A549 (cell line): ENCODE measurements at regions not wholly inside any gene's neighbourhood (a gene's known extent, or its start where the extent isn't known, plus 50 kb on each side); places are given as distances from the start of the nearest gene placed in this dataset.

Source experiments
- ATAC-seq, 2 experiments: fragments of 200-7000 bp in 1 of 2; fragments of >200 bp in 1 of 2; cut with Nextera tagmentation in 1 of 2; cut with Tn5 transposase in 1 of 2; 3 replicates each; pipeline versions ENCODE4 v1.8.0 to v1.9.1; 2018 to 2020; ENCODE audit warnings: mild to moderate bottlenecking in 1 of 2, moderate library complexity in 1 of 2
- CTCF ChIA-PET: fragments of 300-600 bp; sonication (Branson Sonifier 250); formaldehyde crosslinking; extraction: SDS; loops from one replicate; lab custom pipeline; 2021; ENCODE audit warnings: antibody characterized with exemption, inconsistent platforms; lab: Yijun Ruan, JAX
- POLR2A ChIA-PET: fragments of 350-600 bp; formaldehyde crosslinking; extraction: SDS; loops from one replicate; lab custom pipeline; 2021; ENCODE audit warnings: antibody characterized with exemption, inconsistent platforms; lab: Yijun Ruan, JAX
- DNase-seq, 2 experiments: peaks; one replicate each; pipeline versions ENCODE4 v3.0.0 to v3.0.0-alpha.2; 2011 to 2016; ENCODE audit warnings: low read depth in 1 of 2, low spot score in 1 of 2
- FAIRE-seq: peaks from 2 replicates; lab custom pipeline; 2011; peaks lifted over from hg19 to GRCh38; lab: Jason Lieb, UNC
- H3K27ac ChIP-seq, 2 experiments: fragments of >200 bp; sonication (Bioruptor Twin); formaldehyde crosslinking; 3 replicates each; pipeline ENCODE4 v1.5.1; 2016 to 2017
- H3K4me1 ChIP-seq: fragments of >200 bp; sonication (Bioruptor Twin); formaldehyde crosslinking; 3 replicates; pipeline ENCODE4 v1.6.1; 2016
- H3K4me2 ChIP-seq: fragments of >200 bp; sonication (Bioruptor Twin); formaldehyde crosslinking; 3 replicates; pipeline ENCODE4 v1.6.1; 2016
- H3K4me3 ChIP-seq: fragments of >200 bp; sonication (Bioruptor Twin); formaldehyde crosslinking; 3 replicates; pipeline ENCODE4 v1.5.1; 2016
- H3K9me3 ChIP-seq: fragments of >200 bp; sonication (Bioruptor Twin); formaldehyde crosslinking; 3 replicates; pipeline ENCODE4 v1.6.1; 2016
- BHLHE40 ChIP-seq: IDR thresholded peaks from 2 replicates; pipeline ENCODE4 v1.6.1; 2012; ENCODE audit warnings: low read depth, low read length, inconsistent platforms
- CBX2 ChIP-seq: fragments of 200-600 bp; sonication (generic); IDR thresholded peaks from 2 replicates; pipeline ENCODE4 v1.6.1; 2016; ENCODE audit warnings: low read depth, mild to moderate bottlenecking, borderline replicate concordance
- CEBPB ChIP-seq, 2 experiments: fragments of >200 bp in 1 of 2; sonication (Bioruptor Twin) in 1 of 2; formaldehyde crosslinking in 1 of 2; IDR thresholded peaks; 2 replicates each; pipeline ENCODE4 v1.6.1; 2012 to 2016
- CTCF ChIP-seq: fragments of >200 bp; sonication (Bioruptor Twin); formaldehyde crosslinking; IDR thresholded peaks from 3 replicates; pipeline ENCODE4 v1.5.1; 2016
- E2F6 ChIP-seq: IDR thresholded peaks from 2 replicates; pipeline ENCODE4 v1.6.1; 2012; ENCODE audit warnings: low read depth, borderline replicate concordance
- EHF ChIP-seq: fragments of 250-450 bp; sonication (Bioruptor Pico); IDR thresholded peaks from 2 replicates; pipeline ENCODE4 v1.5.0; 2020; ENCODE audit warnings: mild to moderate bottlenecking
- EHMT2 ChIP-seq: fragments of 200-600 bp; sonication (generic); IDR thresholded peaks from 2 replicates; pipeline ENCODE4 v1.6.1; 2016; ENCODE audit warnings: antibody characterized with exemption, low read depth, mild to moderate bottlenecking, moderate library complexity
- ESRRA ChIP-seq: fragments of 150-350 bp; IDR thresholded peaks from 2 replicates; pipeline ENCODE4 v1.6.1; 2014; ENCODE audit warnings: mild to moderate bottlenecking, low read length, borderline replicate concordance
- HDAC2 ChIP-seq: fragments of 200-600 bp; sonication (generic); IDR thresholded peaks from 2 replicates; pipeline ENCODE4 v1.6.1; 2016
- HEYL ChIP-seq: fragments of 250-450 bp; sonication (Bioruptor Pico); IDR thresholded peaks from 2 replicates; pipeline ENCODE4 v1.8.0; 2021; ENCODE audit warnings: mild to moderate bottlenecking, moderate library complexity
- HOXA7 ChIP-seq: fragments of 250-450 bp; sonication (Bioruptor Pico); IDR thresholded peaks from 2 replicates; pipeline ENCODE4 v1.5.0; 2020; ENCODE audit warnings: mild to moderate bottlenecking, moderate library complexity
- JUNB ChIP-seq: fragments of >200 bp; sonication (Bioruptor Twin); formaldehyde crosslinking; IDR thresholded peaks from 2 replicates; pipeline ENCODE4 v1.6.1; 2016
- MAFK ChIP-seq: fragments of 450-650 bp; IDR thresholded peaks from 2 replicates; pipeline ENCODE4 v1.6.1; 2014; ENCODE audit not compliant: partially characterized antibody
- MAZ ChIP-seq: fragments of 150-350 bp; IDR thresholded peaks from 2 replicates; pipeline ENCODE4 v1.6.1; 2014; ENCODE audit warnings: antibody characterized with exemption, low read depth, low read length, borderline replicate concordance
- MYC ChIP-seq: IDR thresholded peaks from 2 replicates; pipeline ENCODE4 v1.6.1; 2012; ENCODE audit warnings: mild to moderate bottlenecking, inconsistent platforms, low read length, improper control_type of control experiment, borderline replicate concordance
- NFE2L2 ChIP-seq: fragments of 150-350 bp; conservative IDR thresholded peaks from 2 replicates; pipeline ENCODE4 v1.6.1; 2014; ENCODE audit warnings: low read length
- NPAS2 ChIP-seq: fragments of 250-450 bp; sonication (Bioruptor Pico); IDR thresholded peaks from 2 replicates; pipeline ENCODE4 v1.8.0; 2022; ENCODE audit warnings: mild to moderate bottlenecking, moderate library complexity, borderline replicate concordance
- PHF8 ChIP-seq: fragments of 200-600 bp; sonication (generic); IDR thresholded peaks from 2 replicates; pipeline ENCODE4 v1.6.1; 2016; ENCODE audit warnings: low read depth, mild to moderate bottlenecking, antibody characterized with exemption, moderate library complexity, borderline replicate concordance
- POLR2A ChIP-seq: IDR thresholded peaks from 2 replicates; pipeline ENCODE4 v1.6.1; 2012; ENCODE audit warnings: mild to moderate bottlenecking, low read length
- RFX5 ChIP-seq: fragments of 450-650 bp; IDR thresholded peaks from 2 replicates; pipeline ENCODE4 v1.7.1; 2014; ENCODE audit warnings: antibody characterized with exemption, mild to moderate bottlenecking, moderate library complexity
- TFCP2L1 ChIP-seq: fragments of 250-450 bp; sonication (Bioruptor Pico); IDR thresholded peaks from 2 replicates; pipeline ENCODE4 v1.5.0; 2021; ENCODE audit warnings: mild to moderate bottlenecking
- ZFP36 ChIP-seq: fragments of 450-650 bp; IDR thresholded peaks from 2 replicates; pipeline ENCODE4 v1.6.1; 2014; ENCODE audit warnings: borderline replicate concordance; ENCODE audit not compliant: partially characterized antibody
- WGBS: methylation state at CpG from one replicate; pipeline ENCODE4 v1.1.6; 2017; ENCODE audit errors: missing lambda C conversion rate; 5-methylcytosine and 5-hydroxymethylcytosine counted together
- TF ChIP-seq, protein P1 (sequence below): fragments of 200-600 bp; sonication (generic); IDR thresholded peaks from 2 replicates; pipeline ENCODE4 v1.6.1; 2016; ENCODE audit warnings: antibody characterized with exemption, mild to moderate bottlenecking, moderate library complexity

DNA sequence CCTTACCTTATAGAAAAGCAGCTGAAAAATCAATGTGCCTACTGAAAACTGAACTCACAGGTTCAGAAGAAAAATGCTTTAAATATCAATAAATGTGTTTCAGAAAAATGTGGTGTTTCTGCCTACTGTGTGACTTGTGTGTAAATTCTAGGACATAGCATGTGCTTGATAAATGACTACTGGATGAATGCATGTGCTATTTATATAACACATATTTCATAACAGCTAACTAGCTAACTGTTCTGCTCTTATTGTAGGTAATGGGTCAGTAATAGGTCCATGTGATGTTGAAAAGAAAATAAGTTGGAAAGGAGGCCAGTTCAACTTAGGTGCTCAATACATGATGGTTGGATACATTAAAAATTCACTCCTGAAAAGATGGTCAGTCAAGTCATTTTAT is 993.0 kb upstream of the LCORL start:
- ChIA-PET POLR2A (no interaction called here), CTCF (no interaction called here)
- no peak overlapping the region for H3K4me3 ChIP-seq
- H3K4me2 ChIP-seq: no peak overlapping the region
- no peak for DNase-seq
- no peak for ATAC-seq
- no peak for FAIRE-seq
- H3K9me3 ChIP-seq: no peaks in the 10 kb centered on the region; the same call in 2 of the 3 replicates
- no peak for TF ChIP-seq HEYL
- TF ChIP-seq, protein P1, sequence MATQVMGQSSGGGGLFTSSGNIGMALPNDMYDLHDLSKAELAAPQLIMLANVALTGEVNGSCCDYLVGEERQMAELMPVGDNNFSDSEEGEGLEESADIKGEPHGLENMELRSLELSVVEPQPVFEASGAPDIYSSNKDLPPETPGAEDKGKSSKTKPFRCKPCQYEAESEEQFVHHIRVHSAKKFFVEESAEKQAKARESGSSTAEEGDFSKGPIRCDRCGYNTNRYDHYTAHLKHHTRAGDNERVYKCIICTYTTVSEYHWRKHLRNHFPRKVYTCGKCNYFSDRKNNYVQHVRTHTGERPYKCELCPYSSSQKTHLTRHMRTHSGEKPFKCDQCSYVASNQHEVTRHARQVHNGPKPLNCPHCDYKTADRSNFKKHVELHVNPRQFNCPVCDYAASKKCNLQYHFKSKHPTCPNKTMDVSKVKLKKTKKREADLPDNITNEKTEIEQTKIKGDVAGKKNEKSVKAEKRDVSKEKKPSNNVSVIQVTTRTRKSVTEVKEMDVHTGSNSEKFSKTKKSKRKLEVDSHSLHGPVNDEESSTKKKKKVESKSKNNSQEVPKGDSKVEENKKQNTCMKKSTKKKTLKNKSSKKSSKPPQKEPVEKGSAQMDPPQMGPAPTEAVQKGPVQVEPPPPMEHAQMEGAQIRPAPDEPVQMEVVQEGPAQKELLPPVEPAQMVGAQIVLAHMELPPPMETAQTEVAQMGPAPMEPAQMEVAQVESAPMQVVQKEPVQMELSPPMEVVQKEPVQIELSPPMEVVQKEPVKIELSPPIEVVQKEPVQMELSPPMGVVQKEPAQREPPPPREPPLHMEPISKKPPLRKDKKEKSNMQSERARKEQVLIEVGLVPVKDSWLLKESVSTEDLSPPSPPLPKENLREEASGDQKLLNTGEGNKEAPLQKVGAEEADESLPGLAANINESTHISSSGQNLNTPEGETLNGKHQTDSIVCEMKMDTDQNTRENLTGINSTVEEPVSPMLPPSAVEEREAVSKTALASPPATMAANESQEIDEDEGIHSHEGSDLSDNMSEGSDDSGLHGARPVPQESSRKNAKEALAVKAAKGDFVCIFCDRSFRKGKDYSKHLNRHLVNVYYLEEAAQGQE: no peak
- no peak for TF ChIP-seq CTCF
- no peak for TF ChIP-seq TFCP2L1
- TF ChIP-seq HOXA7 (CRISPR knock-in tag): no peak
- no peak for TF ChIP-seq EHMT2
- no peak for TF ChIP-seq JUNB
- no peak overlapping the region for H3K27ac ChIP-seq
- H3K4me1 ChIP-seq: no peaks in the 10 kb centered on the region

DNA sequence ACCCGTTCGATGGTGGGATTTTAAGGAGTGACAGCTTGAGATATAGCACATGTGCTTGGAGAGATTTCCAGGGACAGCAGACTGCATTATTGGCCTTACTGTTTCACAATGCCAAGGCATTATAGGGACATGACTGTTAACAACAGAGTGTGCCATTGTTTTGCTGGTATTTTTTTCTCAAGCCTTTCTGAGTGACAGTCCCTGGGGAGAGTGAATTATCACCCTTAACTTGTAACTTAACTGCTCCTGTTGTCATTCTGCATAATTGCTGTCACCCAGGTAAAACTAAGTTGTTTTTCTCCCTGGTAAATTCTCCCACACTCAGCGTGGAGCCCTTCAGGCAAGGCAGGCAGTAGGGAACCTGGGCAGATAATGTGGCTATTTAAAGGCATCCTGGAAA is 989.2 kb upstream of the LCORL start:
- H3K4me1 ChIP-seq: no peaks in the 10 kb centered on the region
- FAIRE-seq: no peak
- no peak for ATAC-seq
- H3K9me3 ChIP-seq: no peaks in the 10 kb centered on the region
- no peak for DNase-seq
- TF ChIP-seq EHF (CRISPR knock-in tag): no peak
- no peak for TF ChIP-seq BHLHE40
- no peak for TF ChIP-seq E2F6
- no peak for TF ChIP-seq NPAS2 (CRISPR knock-in tag)
- no peak for TF ChIP-seq MAFK
- TF ChIP-seq ESRRA: no peak
- no peak for TF ChIP-seq PHF8
- no peak for TF ChIP-seq TFCP2L1
- no peak for TF ChIP-seq POLR2A
- no peak for TF ChIP-seq MAZ
- no peak for TF ChIP-seq HDAC2
- no peak for TF ChIP-seq EHMT2
- TF ChIP-seq RFX5: no peak
- no peak for TF ChIP-seq NFE2L2
- no peak for TF ChIP-seq ZFP36
- no peak for TF ChIP-seq HOXA7 (CRISPR knock-in tag)
- no peak for TF ChIP-seq MYC
- TF ChIP-seq CBX2: no peak
- TF ChIP-seq CEBPB (IDR thresholded peaks at IDR 0.05): no peak
- H3K27ac ChIP-seq: no peak overlapping the region
- no peak overlapping the region for H3K4me3 ChIP-seq
- WGBS: 0% methylated on average over 3 of the region's 3 CpGs
- CTCF ChIA-PET: no interaction called here
- H3K4me2 ChIP-seq: no peak overlapping the region
- POLR2A ChIA-PET: no interaction called here
